NCI-H187 (cell line): ENCODE measurements at regions not wholly inside any gene's neighbourhood (a gene's known extent, or its start where the extent isn't known, plus 50 kb on each side); places are given as distances from the start of the nearest gene placed in this dataset.

Source experiments
- DNase-seq, 2 experiments: peaks; one replicate each; lab custom pipeline; 2025; lab: John Stamatoyannopoulos, UW

GRCh38 chr11:119937412-119937811 lies 200.5 kb downstream of the TRIM29 start:
- DNase-seq, result no peak

GRCh38 chr11:119936426-119936825 lies 201.5 kb downstream of the TRIM29 start:
- DNase-seq, result no peak

- no peak for DNase-seq
Measured at GRCh38 chr11:119935349-119935925, 202.5 kb downstream of the TRIM29 start.

GRCh38 chr11:119934866-119935265 lies 203.0 kb downstream of the TRIM29 start:
- DNase-seq, result no peak

GRCh38 chr11:119934267-119934666 lies 203.6 kb downstream of the TRIM29 start:
- no peak for DNase-seq

GRCh38 chr11:119933584-119933983 lies 204.3 kb downstream of the TRIM29 start:
- DNase-seq, result no peak

- no peak for DNase-seq
Measured at GRCh38 chr11:119932828-119933562, 204.0 kb upstream of the NECTIN1 start.

- DNase-seq, result no peak
Measured at GRCh38 chr11:119928047-119928446, 199.0 kb upstream of the NECTIN1 start.

- no peak for DNase-seq
Measured at GRCh38 chr11:119924017-119924416, 195.0 kb upstream of the NECTIN1 start.

- no peak for DNase-seq
Measured at GRCh38 chr11:119921571-119921970, 192.6 kb upstream of the NECTIN1 start.

GRCh38 chr11:119920666-119921387 lies 191.8 kb upstream of the NECTIN1 start:
- no peak for DNase-seq

- DNase-seq, result no peak
Measured at GRCh38 chr11:119919656-119920055, 190.7 kb upstream of the NECTIN1 start.

GRCh38 chr11:119918347-119918746 lies 189.3 kb upstream of the NECTIN1 start:
- DNase-seq, result no peak

- DNase-seq, result no peak
Measured at GRCh38 chr11:119916568-119916967, 187.6 kb upstream of the NECTIN1 start.

- DNase-seq, result peak; percentile 34 to 57
Measured at GRCh38 chr11:119912229-119912628, 183.2 kb upstream of the NECTIN1 start.

GRCh38 chr11:119910650-119911049 lies 181.7 kb upstream of the NECTIN1 start:
- no peak for DNase-seq

- DNase-seq, result no peak
Measured at GRCh38 chr11:119910051-119910450, 181.1 kb upstream of the NECTIN1 start.

- DNase-seq, result no peak
Measured at GRCh38 chr11:119909495-119909894, 180.5 kb upstream of the NECTIN1 start.

GRCh38 chr11:119909077-119909476 lies 180.1 kb upstream of the NECTIN1 start:
- DNase-seq, result no peak

- DNase-seq, result no peak
Measured at GRCh38 chr11:119908573-119908904, 179.5 kb upstream of the NECTIN1 start.

- no peak for DNase-seq
Measured at GRCh38 chr11:119907878-119908572, 179.0 kb upstream of the NECTIN1 start.

- DNase-seq, result no peak
Measured at GRCh38 chr11:119907122-119907851, 178.3 kb upstream of the NECTIN1 start.
